Activated naive CD8-positive, alpha-beta T cell treated with anti-CD3 and anti-CD28 coated beads for 36 hours (primary cell): ENCODE measurements at regions not wholly inside any gene's neighbourhood (a gene's known extent, or its start where the extent isn't known, plus 50 kb on each side); places are given as distances from the start of the nearest gene placed in this dataset.
"Not testable (repeated sequence)": the region's sequence is repeated elsewhere in the genome, so short reads cannot be mapped to it uniquely, and the experiment has no call there.

Source experiments
- DNase-seq: peaks from one replicate; pipeline ENCODE4 v3.0.0; 2021
- H3K27ac Mint-ChIP-seq: one replicate; pipeline ENCODE4 v1.8.0; 2022; ENCODE audit warnings: mild to moderate bottlenecking, moderate library complexity, mixed read lengths
- H3K27me3 Mint-ChIP-seq: one replicate; pipeline ENCODE4 v1.8.0; 2022; ENCODE audit warnings: mild to moderate bottlenecking, mixed read lengths
- H3K36me3 Mint-ChIP-seq: one replicate; pipeline ENCODE4 v1.8.0; 2021; ENCODE audit warnings: mild to moderate bottlenecking, mixed read lengths
- H3K4me1 Mint-ChIP-seq: one replicate; pipeline ENCODE4 v1.8.0; 2021; ENCODE audit warnings: mixed read lengths
- H3K4me3 Mint-ChIP-seq: one replicate; pipeline ENCODE4 v1.8.0; 2022; ENCODE audit warnings: mild to moderate bottlenecking, moderate library complexity, mixed read lengths
- H3K9me3 Mint-ChIP-seq: one replicate; pipeline ENCODE4 v1.8.0; 2022; ENCODE audit warnings: mixed read lengths

GRCh38 chr3:74978684-74979083 is 364.2 kb upstream of the CNTN3 start:
- no peak for DNase-seq
- peaks cover 10% of the 10 kb centered on the region for H3K9me3 Mint-ChIP-seq
- no peak overlapping the region for H3K27ac Mint-ChIP-seq
- no peaks in the 10 kb centered on the region for H3K27me3 Mint-ChIP-seq
- H3K4me1 Mint-ChIP-seq: no peaks in the 10 kb centered on the region
- no peak overlapping the region for H3K4me3 Mint-ChIP-seq
- H3K36me3 Mint-ChIP-seq: no peaks in the 10 kb centered on the region

GRCh38 chr3:74985028-74985904 is 370.8 kb upstream of the CNTN3 start:
- not testable (repeated sequence) for H3K9me3 Mint-ChIP-seq, H3K4me3 Mint-ChIP-seq, DNase-seq, H3K27me3 Mint-ChIP-seq, H3K4me1 Mint-ChIP-seq, H3K27ac Mint-ChIP-seq, H3K36me3 Mint-ChIP-seq

DNA sequence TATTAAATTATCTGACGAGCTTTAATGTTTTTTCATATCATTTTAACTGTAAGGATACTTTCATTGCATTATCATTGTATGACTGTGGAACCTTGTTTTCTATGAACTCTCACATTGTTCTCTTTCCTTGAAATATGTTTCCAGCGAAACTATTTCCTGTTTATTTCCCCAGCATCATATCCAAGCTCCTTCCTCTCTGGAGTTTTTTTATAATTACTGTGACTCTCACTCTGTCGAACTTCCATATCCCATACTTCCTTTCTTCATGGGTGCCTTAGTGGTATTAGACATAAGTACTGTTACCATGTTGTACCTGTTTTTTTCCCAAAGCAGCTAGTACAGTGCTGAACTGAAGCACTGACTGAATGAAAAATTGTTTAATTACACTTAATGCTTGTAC is 373.6 kb upstream of the CNTN3 start:
- Mint-ChIP-seq H3K4me1 (no peaks in the 10 kb centered on the region), H3K27ac (no peak overlapping the region), H3K9me3 (peaks cover 4% of the 10 kb centered on the region), H3K27me3 (no peaks in the 10 kb centered on the region), H3K4me3 (no peak overlapping the region), H3K36me3 (no peaks in the 10 kb centered on the region)
- DNase-seq: no peak

DNA sequence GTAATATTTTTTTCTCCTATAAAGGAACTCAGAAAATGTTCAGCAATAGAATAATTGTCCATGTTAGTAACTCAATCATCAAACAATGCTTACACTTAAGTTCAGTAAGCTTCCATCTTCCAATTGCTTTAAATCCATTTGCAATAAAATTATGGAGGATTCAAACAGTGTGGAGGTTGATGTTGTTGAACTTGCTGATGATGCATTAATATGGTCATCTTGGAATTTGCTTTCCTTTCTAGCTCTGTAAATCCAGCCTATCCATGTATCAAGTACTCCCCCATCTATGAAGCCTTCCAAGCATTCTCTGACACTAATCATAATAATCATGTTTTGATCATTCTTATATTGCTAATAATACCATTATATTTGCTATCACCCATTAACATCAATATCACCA is 378.4 kb upstream of the CNTN3 start:
- H3K4me3 Mint-ChIP-seq: no peak overlapping the region
- no peak overlapping the region for H3K27ac Mint-ChIP-seq
- no peaks in the 10 kb centered on the region for H3K4me1 Mint-ChIP-seq
- no peaks in the 10 kb centered on the region for H3K27me3 Mint-ChIP-seq
- no peaks in the 10 kb centered on the region for H3K36me3 Mint-ChIP-seq
- H3K9me3 Mint-ChIP-seq: peaks cover 1% of the 10 kb centered on the region
- no peak for DNase-seq

- no peak overlapping the region for H3K4me3 Mint-ChIP-seq
- H3K36me3 Mint-ChIP-seq: no peaks in the 10 kb centered on the region
- H3K27me3 Mint-ChIP-seq: no peaks in the 10 kb centered on the region
- no peak for DNase-seq
- H3K27ac Mint-ChIP-seq: no peak overlapping the region
- no peaks in the 10 kb centered on the region for H3K4me1 Mint-ChIP-seq
- H3K9me3 Mint-ChIP-seq: peaks cover 11% of the 10 kb centered on the region
These were observed 386.9 kb upstream of the CNTN3 start for GRCh38 chr3:75001330-75001729.

DNA sequence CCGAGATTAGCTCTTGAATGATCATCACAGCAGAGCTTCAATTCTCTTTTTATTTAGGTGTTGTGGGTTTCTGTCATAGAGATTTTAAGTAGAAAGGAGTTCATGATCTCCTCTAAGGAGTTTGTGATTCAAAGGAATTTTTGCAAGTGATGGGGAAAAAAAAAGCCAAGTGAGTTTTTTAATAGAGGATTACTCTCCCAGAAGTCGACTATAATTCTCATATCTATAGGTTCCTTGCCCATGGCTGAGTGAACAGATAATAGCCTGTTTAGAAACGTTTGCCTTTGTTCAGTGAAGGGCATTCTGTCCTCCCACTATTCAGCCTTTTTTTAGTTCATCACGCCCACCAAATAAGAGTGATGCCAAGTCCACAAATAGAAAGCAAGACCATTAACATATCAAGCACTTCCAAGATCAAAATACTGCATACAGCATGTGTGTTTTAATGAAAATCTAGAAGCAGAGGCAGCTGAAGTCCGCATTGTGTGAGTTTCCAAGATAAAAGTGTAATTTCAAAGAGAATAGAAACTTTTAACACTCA is 398.4 kb upstream of the CNTN3 start:
- Mint-ChIP-seq H3K4me3 (no peak overlapping the region), H3K4me1 (no peaks in the 10 kb centered on the region), H3K9me3 (no peaks in the 10 kb centered on the region), H3K27me3 (no peaks in the 10 kb centered on the region), H3K27ac (no peak overlapping the region), H3K36me3 (no peaks in the 10 kb centered on the region)
- no peak for DNase-seq

DNA sequence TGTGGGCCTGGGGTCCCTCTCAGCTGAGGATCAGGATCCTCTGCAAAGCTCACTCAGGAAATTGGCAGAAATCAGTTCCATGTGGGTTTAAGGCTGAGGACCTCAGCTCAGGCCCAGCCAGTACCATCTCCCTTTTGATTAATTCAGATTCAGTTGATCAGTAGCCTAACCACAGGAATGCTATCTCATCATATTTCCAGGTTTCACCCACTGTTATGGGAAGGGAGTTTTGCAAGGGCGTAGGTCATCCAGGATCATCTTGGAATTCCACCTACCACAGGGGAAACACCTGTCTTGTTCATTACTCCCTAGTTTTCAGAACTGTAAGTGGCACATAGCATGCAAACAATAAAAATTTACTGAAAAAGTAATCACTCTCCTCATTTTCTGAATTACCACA is 399.5 kb upstream of the CNTN3 start:
- Mint-ChIP-seq H3K4me1 (no peaks in the 10 kb centered on the region), H3K27ac (no peak overlapping the region), H3K27me3 (no peaks in the 10 kb centered on the region), H3K9me3 (no peaks in the 10 kb centered on the region), H3K4me3 (no peak overlapping the region), H3K36me3 (no peaks in the 10 kb centered on the region)
- DNase-seq: no peak

DNA sequence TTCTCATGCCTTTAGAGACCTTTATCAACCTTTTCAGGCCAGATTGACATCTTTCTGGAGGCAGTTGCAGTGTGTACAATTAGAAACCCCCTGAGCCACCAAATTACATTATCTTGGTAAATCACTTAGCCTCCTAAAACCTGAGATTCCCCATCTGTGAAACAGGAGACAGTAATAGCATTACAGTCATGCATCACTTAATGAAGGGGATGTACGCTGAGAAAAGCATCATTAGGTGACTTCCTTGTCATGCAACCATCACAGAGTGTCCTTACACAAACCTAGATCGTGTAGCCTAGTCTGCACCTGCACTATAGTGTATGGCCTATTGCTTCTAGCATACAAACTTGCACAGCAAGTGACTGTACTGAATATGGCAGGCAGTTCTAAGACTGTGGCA is 400.8 kb upstream of the CNTN3 start:
- Mint-ChIP-seq H3K27me3 (no peaks in the 10 kb centered on the region), H3K27ac (no peak overlapping the region), H3K4me3 (no peak overlapping the region), H3K9me3 (no peaks in the 10 kb centered on the region), H3K36me3 (no peaks in the 10 kb centered on the region), H3K4me1 (no peaks in the 10 kb centered on the region)
- DNase-seq: no peak

DNA sequence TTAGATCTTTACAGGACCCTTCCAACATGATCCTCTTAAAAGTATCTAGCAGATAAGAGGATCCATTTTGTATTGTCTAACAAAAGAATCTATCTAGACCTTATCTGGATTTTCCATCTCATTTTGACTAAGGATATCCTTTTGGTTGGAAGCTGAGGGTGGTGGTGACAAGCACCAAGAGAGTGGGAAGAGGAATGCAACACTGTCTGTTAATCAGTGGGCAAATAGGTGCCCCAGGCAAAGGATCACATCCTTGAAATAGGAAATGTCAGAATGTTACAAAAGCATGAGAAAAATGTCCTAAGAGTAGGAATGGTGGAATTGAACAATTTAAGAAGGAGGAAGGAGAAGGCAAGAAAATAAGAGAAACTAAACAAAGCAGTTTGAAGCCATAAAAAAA is 420.7 kb upstream of the CNTN3 start:
- Mint-ChIP-seq H3K4me1 (no peaks in the 10 kb centered on the region), H3K27ac (no peak overlapping the region), H3K27me3 (no peaks in the 10 kb centered on the region), H3K36me3 (no peaks in the 10 kb centered on the region), H3K9me3 (peaks cover 11% of the 10 kb centered on the region), H3K4me3 (no peak overlapping the region)
- no peak for DNase-seq

DNA sequence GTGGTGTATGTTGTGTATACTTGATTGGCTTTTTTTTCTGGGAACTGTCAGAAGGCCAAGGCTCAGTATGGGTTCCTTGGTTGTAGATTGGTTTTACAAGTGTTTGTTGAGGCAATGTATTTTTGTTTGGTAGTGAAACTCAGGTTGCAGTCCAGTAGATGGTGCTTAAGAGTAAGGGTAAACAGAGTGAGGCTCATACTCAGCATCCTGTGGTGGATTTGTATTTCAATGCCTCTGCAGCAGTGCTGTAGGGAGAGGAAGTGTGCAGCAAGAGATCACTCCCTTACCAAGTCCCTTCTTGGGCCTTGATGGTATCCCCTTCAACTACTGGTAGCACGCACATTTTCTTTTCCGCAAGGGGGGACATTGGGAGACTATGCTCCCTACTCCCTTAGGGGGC is 428.5 kb upstream of the CNTN3 start:
- DNase-seq: no peak
- peaks cover 10% of the 10 kb centered on the region for H3K9me3 Mint-ChIP-seq
- H3K27ac Mint-ChIP-seq: no peak overlapping the region
- no peaks in the 10 kb centered on the region for H3K36me3 Mint-ChIP-seq
- H3K4me1 Mint-ChIP-seq: no peaks in the 10 kb centered on the region
- no peaks in the 10 kb centered on the region for H3K27me3 Mint-ChIP-seq
- H3K4me3 Mint-ChIP-seq: no peak overlapping the region

- Mint-ChIP-seq H3K9me3 (no peaks in the 10 kb centered on the region), H3K27me3 (no peaks in the 10 kb centered on the region), H3K27ac (no peak overlapping the region), H3K4me1 (no peaks in the 10 kb centered on the region), H3K36me3 (no peaks in the 10 kb centered on the region), H3K4me3 (no peak overlapping the region)
- DNase-seq: no peak
These were observed 434.2 kb upstream of the CNTN3 start for GRCh38 chr3:75048650-75049049.

DNA sequence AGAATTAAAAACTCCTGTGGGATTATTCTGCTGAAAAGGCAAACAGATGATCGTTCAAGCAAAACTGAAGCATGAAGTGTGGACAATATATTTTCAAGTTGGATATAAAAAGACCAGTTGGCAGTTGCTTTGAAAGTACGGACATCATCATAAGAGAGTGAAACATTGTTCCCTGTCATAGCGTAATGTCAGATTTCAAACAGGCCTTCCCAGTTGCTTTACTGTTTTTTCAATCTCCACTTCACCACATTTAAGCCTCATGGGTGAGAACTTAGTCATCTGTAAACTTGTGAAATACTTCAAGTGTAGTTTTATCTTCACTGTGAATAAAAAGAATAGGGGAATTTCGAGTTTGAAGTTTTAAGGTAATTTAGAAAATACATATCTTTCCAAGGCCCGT is 435.1 kb upstream of the CNTN3 start:
- no peak for DNase-seq
- no peak overlapping the region for H3K4me3 Mint-ChIP-seq
- no peaks in the 10 kb centered on the region for H3K9me3 Mint-ChIP-seq
- H3K36me3 Mint-ChIP-seq: no peaks in the 10 kb centered on the region
- H3K27me3 Mint-ChIP-seq: no peaks in the 10 kb centered on the region
- H3K4me1 Mint-ChIP-seq: no peaks in the 10 kb centered on the region
- no peak overlapping the region for H3K27ac Mint-ChIP-seq

- no peak overlapping the region for H3K4me3 Mint-ChIP-seq
- H3K27ac Mint-ChIP-seq: no peak overlapping the region
- no peak for DNase-seq
- no peaks in the 10 kb centered on the region for H3K27me3 Mint-ChIP-seq
- no peaks in the 10 kb centered on the region for H3K36me3 Mint-ChIP-seq
- peaks cover 13% of the 10 kb centered on the region for H3K9me3 Mint-ChIP-seq
- H3K4me1 Mint-ChIP-seq: no peaks in the 10 kb centered on the region
These were observed 444.7 kb upstream of the CNTN3 start for GRCh38 chr3:75059120-75059519.

GRCh38 chr3:75061806-75062205 is 447.3 kb upstream of the CNTN3 start:
- Mint-ChIP-seq H3K4me1 (no peaks in the 10 kb centered on the region), H3K36me3 (no peaks in the 10 kb centered on the region), H3K4me3 (no peak overlapping the region), H3K27ac (no peak overlapping the region), H3K9me3 (peaks cover 17% of the 10 kb centered on the region), H3K27me3 (no peaks in the 10 kb centered on the region)
- no peak for DNase-seq

DNA sequence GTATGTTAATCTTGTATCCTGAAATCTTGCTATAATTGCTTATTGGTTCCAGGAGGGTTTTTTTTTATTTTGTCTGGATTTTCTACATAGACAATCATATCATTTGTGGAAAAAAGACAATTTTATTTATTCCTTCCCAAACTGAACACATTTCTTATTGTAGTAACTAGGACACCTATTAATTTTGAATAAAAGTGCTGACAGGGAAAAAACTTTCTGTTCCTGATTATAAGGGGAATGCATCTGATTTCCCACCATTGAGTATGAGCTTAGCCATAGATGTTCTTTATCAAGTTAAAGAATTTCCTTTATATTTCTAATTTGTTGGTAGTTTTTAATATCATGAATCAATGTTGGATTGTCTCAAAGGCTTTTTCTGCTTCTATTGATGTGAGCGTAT is 460.7 kb upstream of the CNTN3 start:
- no peak overlapping the region for H3K4me3 Mint-ChIP-seq
- no peaks in the 10 kb centered on the region for H3K27me3 Mint-ChIP-seq
- DNase-seq: no peak
- H3K9me3 Mint-ChIP-seq: peaks cover 4% of the 10 kb centered on the region
- H3K27ac Mint-ChIP-seq: no peak overlapping the region
- no peaks in the 10 kb centered on the region for H3K4me1 Mint-ChIP-seq
- no peaks in the 10 kb centered on the region for H3K36me3 Mint-ChIP-seq

- peaks cover 5% of the 10 kb centered on the region for H3K9me3 Mint-ChIP-seq
These were observed 462.0 kb upstream of the CNTN3 start for GRCh38 chr3:75076481-75076880.

More at GRCh38 chr3:75076481-75076880, 462.0 kb upstream of the CNTN3 start:
- H3K4me1 Mint-ChIP-seq: no peaks in the 10 kb centered on the region
- DNase-seq: no peak
- H3K27me3 Mint-ChIP-seq: no peaks in the 10 kb centered on the region
- no peaks in the 10 kb centered on the region for H3K36me3 Mint-ChIP-seq
- H3K27ac Mint-ChIP-seq: no peak overlapping the region
- no peak overlapping the region for H3K4me3 Mint-ChIP-seq
